ENCODE measurements at regions not wholly inside any gene's neighbourhood (a gene's known extent, or its start where the extent isn't known, plus 50 kb on each side); places are given as distances from the start of the nearest gene placed in this dataset.

- no peak for DNase-seq (ENCODE audit: extremely low spot score, unreplicated experiment)
- Mint-ChIP-seq H3K4me1 (ENCODE audit: unreplicated experiment) (no peaks in the 10 kb centered on the region), H3K27ac (no peak overlapping the region), H3K4me3 (no peak overlapping the region), H3K9me3 (no peaks in the 10 kb centered on the region), H3K36me3 (no peaks in the 10 kb centered on the region), H3K27me3 (peaks cover 42% of the 10 kb centered on the region)
- TF ChIP-seq CTCF (conservative IDR thresholded peaks at IDR 0.05), result no peak
These were observed 76.3 kb upstream of the CSF3R start for GRCh38 chr1:36559061-36559460.

GRCh38 chr1:36557041-36558000 is 74.6 kb upstream of the CSF3R start:
- H3K4me3 Mint-ChIP-seq, result no peak overlapping the region
- TF ChIP-seq CTCF (conservative IDR thresholded peaks at IDR 0.05), result no peak
- H3K4me1 Mint-ChIP-seq (ENCODE audit: unreplicated experiment), result no peaks in the 10 kb centered on the region
- no peak overlapping the region for H3K27ac Mint-ChIP-seq
- DNase-seq (ENCODE audit: extremely low spot score, unreplicated experiment), result no peak
- no peaks in the 10 kb centered on the region for H3K9me3 Mint-ChIP-seq
- H3K36me3 Mint-ChIP-seq, result no peaks in the 10 kb centered on the region
- peaks cover 50% of the 10 kb centered on the region for H3K27me3 Mint-ChIP-seq

GRCh38 chr1:36555041-36555440 is 72.3 kb upstream of the CSF3R start:
- no peak for TF ChIP-seq CTCF (conservative IDR thresholded peaks at IDR 0.05)
- H3K36me3 Mint-ChIP-seq, result no peaks in the 10 kb centered on the region
- H3K27ac Mint-ChIP-seq, result no peak overlapping the region
- DNase-seq (ENCODE audit: extremely low spot score, unreplicated experiment), result no peak
- H3K4me1 Mint-ChIP-seq (ENCODE audit: unreplicated experiment), result no peaks in the 10 kb centered on the region
- H3K9me3 Mint-ChIP-seq, result no peaks in the 10 kb centered on the region
- H3K27me3 Mint-ChIP-seq, result peaks cover 66% of the 10 kb centered on the region
- H3K4me3 Mint-ChIP-seq, result no peak overlapping the region

- Mint-ChIP-seq H3K4me1 (ENCODE audit: unreplicated experiment) (no peaks in the 10 kb centered on the region), H3K27ac (no peak overlapping the region), H3K36me3 (no peaks in the 10 kb centered on the region), H3K4me3 (no peak overlapping the region), H3K9me3 (no peaks in the 10 kb centered on the region), H3K27me3 (peaks cover 71% of the 10 kb centered on the region)
- no peak for TF ChIP-seq CTCF (conservative IDR thresholded peaks at IDR 0.05)
- DNase-seq (ENCODE audit: extremely low spot score, unreplicated experiment), result no peak
These were observed 71.6 kb upstream of the CSF3R start for GRCh38 chr1:36554323-36554628.

GRCh38 chr1:36553591-36554322 is 71.0 kb upstream of the CSF3R start:
- H3K4me3 Mint-ChIP-seq, result no peak overlapping the region
- peaks cover 72% of the 10 kb centered on the region for H3K27me3 Mint-ChIP-seq
- H3K36me3 Mint-ChIP-seq, result no peaks in the 10 kb centered on the region
- no peaks in the 10 kb centered on the region for H3K4me1 Mint-ChIP-seq (ENCODE audit: unreplicated experiment)
- TF ChIP-seq CTCF (conservative IDR thresholded peaks at IDR 0.05), result peak; percentile 86
- H3K27ac Mint-ChIP-seq, result no peak overlapping the region
- DNase-seq (ENCODE audit: extremely low spot score, unreplicated experiment), result peak; percentile 79
- no peaks in the 10 kb centered on the region for H3K9me3 Mint-ChIP-seq

Measured in type B pancreatic cell (in vitro differentiated cells).